ENCODE measurements at regions not wholly inside any gene's neighbourhood (a gene's known extent, or its start where the extent isn't known, plus 50 kb on each side); places are given as distances from the start of the nearest gene placed in this dataset.

DNA sequence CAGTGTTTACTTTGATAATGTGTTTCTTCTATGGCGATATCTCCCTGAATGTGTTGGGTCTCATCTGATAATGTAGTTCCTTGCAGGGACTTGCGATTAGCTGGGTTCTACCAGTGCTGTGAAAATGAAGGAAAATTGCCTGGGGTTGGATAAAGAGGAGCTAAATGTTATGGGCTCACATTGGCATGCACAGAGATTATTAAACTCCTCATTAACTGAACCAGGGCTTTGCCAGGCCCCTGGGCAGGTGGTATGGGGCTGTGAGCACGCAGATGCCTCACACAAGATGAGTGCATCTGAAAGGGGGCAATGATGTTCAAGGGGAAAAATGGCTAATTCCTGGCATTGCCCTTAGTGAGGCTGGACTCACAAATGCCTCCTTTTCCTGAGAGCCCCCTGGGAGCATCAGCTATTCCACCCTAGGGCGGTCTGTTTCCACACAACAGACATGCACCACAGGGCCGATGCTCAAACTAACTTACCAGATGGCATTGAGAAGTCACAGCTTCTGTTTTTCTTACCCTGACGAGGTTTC lies 321.1 kb downstream of the SEC16B start:
- Histone ChIP-seq H3K9ac (ENCODE audit: low read length) (no peak overlapping the region), H3K27ac (ENCODE audit: low read length) (no peak overlapping the region), H3K79me2 (replicated peaks; ENCODE audit: insufficient read depth, low read length) (no peaks in the 10 kb centered on the region), H3K9me2 (ENCODE audit: insufficient read depth, low read length) (no peaks in the 10 kb centered on the region), H3F3A (ENCODE audit: insufficient read depth, low read length, poor library complexity, severe bottlenecking) (no peaks in the 10 kb centered on the region), H2AFZ (ENCODE audit: low read depth, low read length) (no peak overlapping the region), H3K9me3 (ENCODE audit: low read length) (no peaks in the 10 kb centered on the region), H3K4me2 (ENCODE audit: low read length) (no peak overlapping the region), H4K20me1 (ENCODE audit: insufficient read depth) (no peaks in the 10 kb centered on the region), H3K27me3 (ENCODE audit: insufficient read depth, low read depth, low read length) (no peaks in the 10 kb centered on the region), H3K36me3 (ENCODE audit: insufficient read depth, low read length) (no peaks in the 10 kb centered on the region), H3K4me3 (ENCODE audit: low read length) (no peak overlapping the region)
- TF ChIP-seq EZH2 (IDR thresholded peaks at IDR 0.05; ENCODE audit: borderline replicate concordance, insufficient read depth, low read length, poor library complexity, severe bottlenecking) (no peak), POLR2AphosphoS5 (IDR thresholded peaks at IDR 0.05) (no peak), TAF1 (IDR thresholded peaks at IDR 0.05; ENCODE audit: low read depth) (no peak), REST (IDR thresholded peaks at IDR 0.05; ENCODE audit: borderline replicate concordance) (no peak), SMC3 (conservative IDR thresholded peaks at IDR 0.05; ENCODE audit: poor library complexity) (no peak), MXI1 (conservative IDR thresholded peaks at IDR 0.05; ENCODE audit: poor library complexity, severe bottlenecking) (no peak), RAD21 (conservative IDR thresholded peaks at IDR 0.05) (no peak)
- TF ChIP-seq, protein P1, sequence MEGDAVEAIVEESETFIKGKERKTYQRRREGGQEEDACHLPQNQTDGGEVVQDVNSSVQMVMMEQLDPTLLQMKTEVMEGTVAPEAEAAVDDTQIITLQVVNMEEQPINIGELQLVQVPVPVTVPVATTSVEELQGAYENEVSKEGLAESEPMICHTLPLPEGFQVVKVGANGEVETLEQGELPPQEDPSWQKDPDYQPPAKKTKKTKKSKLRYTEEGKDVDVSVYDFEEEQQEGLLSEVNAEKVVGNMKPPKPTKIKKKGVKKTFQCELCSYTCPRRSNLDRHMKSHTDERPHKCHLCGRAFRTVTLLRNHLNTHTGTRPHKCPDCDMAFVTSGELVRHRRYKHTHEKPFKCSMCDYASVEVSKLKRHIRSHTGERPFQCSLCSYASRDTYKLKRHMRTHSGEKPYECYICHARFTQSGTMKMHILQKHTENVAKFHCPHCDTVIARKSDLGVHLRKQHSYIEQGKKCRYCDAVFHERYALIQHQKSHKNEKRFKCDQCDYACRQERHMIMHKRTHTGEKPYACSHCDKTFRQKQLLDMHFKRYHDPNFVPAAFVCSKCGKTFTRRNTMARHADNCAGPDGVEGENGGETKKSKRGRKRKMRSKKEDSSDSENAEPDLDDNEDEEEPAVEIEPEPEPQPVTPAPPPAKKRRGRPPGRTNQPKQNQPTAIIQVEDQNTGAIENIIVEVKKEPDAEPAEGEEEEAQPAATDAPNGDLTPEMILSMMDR (IDR thresholded peaks at IDR 0.05; ENCODE audit: poor library complexity, severe bottlenecking): no peak

GRCh38 chr1:177648138-177648537 lies 321.7 kb downstream of the SEC16B start:
- Histone ChIP-seq H3K27ac (ENCODE audit: low read length) (no peak overlapping the region), H3K9ac (ENCODE audit: low read length) (no peak overlapping the region)
- TF ChIP-seq REST (IDR thresholded peaks at IDR 0.05; ENCODE audit: borderline replicate concordance): no peak
- TF ChIP-seq, protein P1 (IDR thresholded peaks at IDR 0.05; ENCODE audit: poor library complexity, severe bottlenecking): no peak
- TF ChIP-seq TAF1 (IDR thresholded peaks at IDR 0.05; ENCODE audit: low read depth): no peak
- TF ChIP-seq MXI1 (conservative IDR thresholded peaks at IDR 0.05; ENCODE audit: poor library complexity, severe bottlenecking): no peak
- no peak for TF ChIP-seq EZH2 (IDR thresholded peaks at IDR 0.05; ENCODE audit: borderline replicate concordance, insufficient read depth, low read length, poor library complexity, severe bottlenecking)
- no peak for TF ChIP-seq RAD21 (conservative IDR thresholded peaks at IDR 0.05)
- TF ChIP-seq SMC3 (conservative IDR thresholded peaks at IDR 0.05; ENCODE audit: poor library complexity): no peak
- TF ChIP-seq EP300 (conservative IDR thresholded peaks at IDR 0.05; ENCODE audit: poor library complexity, severe bottlenecking): no peak
- TF ChIP-seq POLR2AphosphoS5 (IDR thresholded peaks at IDR 0.05): no peak

More at GRCh38 chr1:177648138-177648537, 321.7 kb downstream of the SEC16B start:
- H4K20me1 ChIP-seq (ENCODE audit: insufficient read depth): no peaks in the 10 kb centered on the region
- no peaks in the 10 kb centered on the region for H3K9me3 ChIP-seq (ENCODE audit: low read length)
- no peaks in the 10 kb centered on the region for H3K27me3 ChIP-seq (ENCODE audit: insufficient read depth, low read depth, low read length)
- no peaks in the 10 kb centered on the region for H3F3A ChIP-seq (ENCODE audit: insufficient read depth, low read length, poor library complexity, severe bottlenecking)
- no peaks in the 10 kb centered on the region for H3K36me3 ChIP-seq (ENCODE audit: insufficient read depth, low read length)
- no peaks in the 10 kb centered on the region for H3K9me2 ChIP-seq (ENCODE audit: insufficient read depth, low read length)
- H2AFZ ChIP-seq (ENCODE audit: low read depth, low read length): no peak overlapping the region
- H3K4me2 ChIP-seq (ENCODE audit: low read length): no peak overlapping the region
- H3K4me3 ChIP-seq (ENCODE audit: low read length): no peak overlapping the region
- no peaks in the 10 kb centered on the region for H3K79me2 ChIP-seq (replicated peaks; ENCODE audit: insufficient read depth, low read length)
